ENCODE measurements at regions not wholly inside any gene's neighbourhood (a gene's known extent, or its start where the extent isn't known, plus 50 kb on each side); places are given as distances from the start of the nearest gene placed in this dataset.

- TF ChIP-seq CTCF (IDR thresholded peaks at IDR 0.05) (no peak), POLR2A (IDR thresholded peaks at IDR 0.05) (no peak)
Measured at GRCh38 chr18:65016631-65017371, 734.0 kb upstream of the CDH7 start.

Data from adrenal gland (tissue), 5 donors.